GM12878 (cell line): ENCODE measurements at regions not wholly inside any gene's neighbourhood (a gene's known extent, or its start where the extent isn't known, plus 50 kb on each side); places are given as distances from the start of the nearest gene placed in this dataset.
A peak's percentile ranks its signal among the peaks of the same experiment; 100 is the strongest.

Experiments
- ATAC-seq: fragments of 200-7000 bp; cut with Tn5 transposase; 3 replicates; pipeline ENCODE4 v1.9.1; 2020; ENCODE audit warnings: mild to moderate bottlenecking, moderate library complexity
- BruUV-seq: library from RNA; stranded (reverse); fragments of 400-500 nt; replicated peaks from 2 replicates; lab custom pipeline; 2021; lab: Mats Ljungman, UMichigan
- CTCF ChIA-PET: fragments of 300-600 bp; sonication (Branson Sonifier 250); formaldehyde crosslinking; extraction: SDS; loops from one replicate; lab custom pipeline; 2021; ENCODE audit warnings: inconsistent platforms; lab: Yijun Ruan, JAX
- POLR2A ChIA-PET: fragments of 350-600 bp; formaldehyde crosslinking; extraction: SDS; loops from one replicate; lab custom pipeline; 2021; ENCODE audit warnings: inconsistent platforms; lab: Charles Lee
- RAD21 ChIA-PET: fragments of 300-600 bp; sonication (Branson Sonifier 250); formaldehyde crosslinking; loops from one replicate; lab custom pipeline; 2023; ENCODE audit warnings: antibody characterized with exemption; ENCODE audit not compliant: unreplicated experiment; lab: Charles Lee
- SMC1A ChIA-PET: fragments of 300-600 bp; sonication (Branson Sonifier 250); formaldehyde crosslinking; loops from one replicate; lab custom pipeline; 2023; ENCODE audit not compliant: unreplicated experiment, uncharacterized antibody; lab: Charles Lee
- DNase-seq: peaks from one replicate; pipeline ENCODE4 v3.0.0-alpha.2; 2011; ENCODE audit warnings: low read depth, low spot score
- FAIRE-seq: peaks from 3 replicates; lab custom pipeline; 2011; peaks lifted over from hg19 to GRCh38; lab: Jason Lieb, UNC
- H2AFZ ChIP-seq: 2 replicates; pipeline ENCODE4 v1.6.0; 2011; ENCODE audit warnings: low read depth, low read length, control low read depth; ENCODE audit not compliant: control insufficient read depth
- H3K27ac ChIP-seq: 2 replicates; pipeline ENCODE4 v1.5.1; 2011; ENCODE audit warnings: control low read depth; ENCODE audit not compliant: control insufficient read depth, insufficient read depth
- H3K27me3 ChIP-seq, 2 experiments: replicated peaks in 1 of 2; 2 replicates each; pipeline versions ENCODE4 v1.6.0 to v1.6.1; 2011; ENCODE audit warnings: low read length in 1 of 2; ENCODE audit not compliant: control insufficient read depth in 2 of 2, insufficient read depth in 2 of 2
- H3K36me3 ChIP-seq, 2 experiments: 2 replicates each; pipeline ENCODE4 v1.5.1; 2011; ENCODE audit warnings: low read length in 1 of 2; ENCODE audit not compliant: control insufficient read depth in 2 of 2, insufficient read depth in 2 of 2
- H3K4me1 ChIP-seq: 2 replicates; pipeline ENCODE4 v1.6.1; 2011; ENCODE audit warnings: mild to moderate bottlenecking, low read length, moderate library complexity, mixed read lengths; ENCODE audit not compliant: control insufficient read depth, insufficient read depth
- H3K4me2 ChIP-seq: 2 replicates; pipeline ENCODE4 v1.6.0; 2011; ENCODE audit warnings: control low read depth; ENCODE audit not compliant: control insufficient read depth, insufficient read depth
- H3K4me3 ChIP-seq: fragments of 200-600 bp; sonication (generic); 2 replicates; pipeline ENCODE4 v1.5.1; 2016
- H3K79me2 ChIP-seq: 2 replicates; pipeline ENCODE4 v1.6.0; 2011; ENCODE audit warnings: low read length; ENCODE audit not compliant: control insufficient read depth, insufficient read depth
- H3K9ac ChIP-seq: 2 replicates; pipeline ENCODE4 v1.8.0; 2011; ENCODE audit warnings: low read length, control low read depth, mixed read lengths; ENCODE audit not compliant: control insufficient read depth, insufficient read depth
- H3K9me3 ChIP-seq: replicated peaks from 3 replicates; pipeline ENCODE4 v1.5.1; 2011; ENCODE audit warnings: mild to moderate bottlenecking, low read length; ENCODE audit not compliant: control insufficient read depth, insufficient read depth
- H4K20me1 ChIP-seq: 2 replicates; pipeline ENCODE4 v1.6.0; 2011; ENCODE audit not compliant: control insufficient read depth, insufficient read depth
- BACH1 ChIP-seq: fragments of 450-650 bp; IDR thresholded peaks from 2 replicates; pipeline ENCODE4 v1.6.1; 2017; ENCODE audit warnings: mild to moderate bottlenecking, borderline replicate concordance
- IRF4 ChIP-seq: IDR thresholded peaks from 2 replicates; pipeline ENCODE4 v1.6.1; 2011; ENCODE audit warnings: low read depth, low read length
- JUNB ChIP-seq: IDR thresholded peaks from 2 replicates; pipeline ENCODE4 v1.6.1; 2016; ENCODE audit warnings: antibody characterized with exemption, mild to moderate bottlenecking
- MYC ChIP-seq: IDR thresholded peaks from 2 replicates; pipeline ENCODE4 v1.6.1; 2011; ENCODE audit warnings: mild to moderate bottlenecking, low read length, moderate library complexity, inconsistent platforms; ENCODE audit not compliant: insufficient read depth, insufficient replicate concordance, insufficient read length, severe bottlenecking
- SUZ12 ChIP-seq: fragments of 200-600 bp; sonication (generic); IDR thresholded peaks from one replicate; pipeline ENCODE4 v1.6.1; 2018; ENCODE audit warnings: antibody characterized with exemption, mild to moderate bottlenecking; ENCODE audit not compliant: unreplicated experiment
- WGBS: methylation state at CpG from one replicate; pipeline ENCODE4 v1.1.6; 2016; ENCODE audit warnings: low lambda C conversion rate; ENCODE audit not compliant: insufficient replicate concordance, insufficient coverage; ENCODE audit errors: missing lambda C conversion rate; 5-methylcytosine and 5-hydroxymethylcytosine counted together
- in situ Hi-C: fragments of 300-500 bp; cut with MboI; formaldehyde crosslinking; loops from 9 replicates; pipeline ENCODE4 v1.14.3; 2018; ENCODE audit warnings: mixed read lengths
- intact Hi-C: fragments of 100-400 bp; cut with micrococcal nuclease; formaldehyde crosslinking; loops from one replicate; pipeline ENCODE4 v1.14.2; 2022; ENCODE audit not compliant: unreplicated experiment
- TF ChIP-seq, protein P1 (sequence below), 3 experiments: IDR thresholded peaks in 2 of 3; conservative IDR thresholded peaks in 1 of 3; 2 replicates each; pipeline ENCODE4 v1.5.1; 2011; ENCODE audit warnings: low read depth in 3 of 3, low read length in 3 of 3, mild to moderate bottlenecking in 3 of 3, control low read depth in 2 of 3, moderate library complexity in 2 of 3, inconsistent platforms in 1 of 3, mixed read lengths in 1 of 3; ENCODE audit not compliant: control insufficient read depth in 2 of 3, insufficient read depth in 1 of 3; ENCODE audit errors: extremely low read depth in 1 of 3
- TF ChIP-seq, protein P2 (sequence below): fragments of 450-650 bp; IDR thresholded peaks from 2 replicates; pipeline ENCODE4 v1.6.1; 2018; ENCODE audit warnings: mild to moderate bottlenecking, low read depth, moderate library complexity; ENCODE audit not compliant: partially characterized antibody

GRCh38 chr7:127486654-127487053 lies 94.1 kb upstream of the ZNF800 start:
- Histone ChIP-seq H3K27me3 (no peaks in the 10 kb centered on the region), H3K36me3 (no peaks in the 10 kb centered on the region), H3K9me3 (no peaks in the 10 kb centered on the region), H3K4me3 (no peak overlapping the region), H3K4me2 (no peak overlapping the region), H2AFZ (no peak overlapping the region), H3K4me1 (no peaks in the 10 kb centered on the region), H3K9ac (no peak overlapping the region)
- BruUV-seq: no TSS peak
- in situ Hi-C loops: no loop called here
- 14% methylated on average over 3 of the region's 3 CpGs for WGBS
- ChIA-PET POLR2A (no interaction called here), CTCF (no interaction called here)
- FAIRE-seq: no peak
- TF ChIP-seq, protein P1, sequence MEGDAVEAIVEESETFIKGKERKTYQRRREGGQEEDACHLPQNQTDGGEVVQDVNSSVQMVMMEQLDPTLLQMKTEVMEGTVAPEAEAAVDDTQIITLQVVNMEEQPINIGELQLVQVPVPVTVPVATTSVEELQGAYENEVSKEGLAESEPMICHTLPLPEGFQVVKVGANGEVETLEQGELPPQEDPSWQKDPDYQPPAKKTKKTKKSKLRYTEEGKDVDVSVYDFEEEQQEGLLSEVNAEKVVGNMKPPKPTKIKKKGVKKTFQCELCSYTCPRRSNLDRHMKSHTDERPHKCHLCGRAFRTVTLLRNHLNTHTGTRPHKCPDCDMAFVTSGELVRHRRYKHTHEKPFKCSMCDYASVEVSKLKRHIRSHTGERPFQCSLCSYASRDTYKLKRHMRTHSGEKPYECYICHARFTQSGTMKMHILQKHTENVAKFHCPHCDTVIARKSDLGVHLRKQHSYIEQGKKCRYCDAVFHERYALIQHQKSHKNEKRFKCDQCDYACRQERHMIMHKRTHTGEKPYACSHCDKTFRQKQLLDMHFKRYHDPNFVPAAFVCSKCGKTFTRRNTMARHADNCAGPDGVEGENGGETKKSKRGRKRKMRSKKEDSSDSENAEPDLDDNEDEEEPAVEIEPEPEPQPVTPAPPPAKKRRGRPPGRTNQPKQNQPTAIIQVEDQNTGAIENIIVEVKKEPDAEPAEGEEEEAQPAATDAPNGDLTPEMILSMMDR (IDR thresholded peaks at IDR 0.05 in 2 of 3, conservative IDR thresholded peaks at IDR 0.05 in 1 of 3; ENCODE audit: control insufficient read depth in 2 of 3, extremely low read depth in 1 of 3, insufficient read depth in 1 of 3, low read depth in 3 of 3, low read length in 3 of 3): 0 out of 6 replicates have a peak, but pooled peaks of 1 of the 3 experiments have one; percentile 6
- TF ChIP-seq BACH1 (no peak), IRF4 (0 out of 2 replicates have a peak, but pooled peaks have one; percentile 52), MYC (no peak), JUNB (peak; percentile 26; the same call in 1 of the 2 replicates), SUZ12 (no peak)
- TF ChIP-seq, protein P2, sequence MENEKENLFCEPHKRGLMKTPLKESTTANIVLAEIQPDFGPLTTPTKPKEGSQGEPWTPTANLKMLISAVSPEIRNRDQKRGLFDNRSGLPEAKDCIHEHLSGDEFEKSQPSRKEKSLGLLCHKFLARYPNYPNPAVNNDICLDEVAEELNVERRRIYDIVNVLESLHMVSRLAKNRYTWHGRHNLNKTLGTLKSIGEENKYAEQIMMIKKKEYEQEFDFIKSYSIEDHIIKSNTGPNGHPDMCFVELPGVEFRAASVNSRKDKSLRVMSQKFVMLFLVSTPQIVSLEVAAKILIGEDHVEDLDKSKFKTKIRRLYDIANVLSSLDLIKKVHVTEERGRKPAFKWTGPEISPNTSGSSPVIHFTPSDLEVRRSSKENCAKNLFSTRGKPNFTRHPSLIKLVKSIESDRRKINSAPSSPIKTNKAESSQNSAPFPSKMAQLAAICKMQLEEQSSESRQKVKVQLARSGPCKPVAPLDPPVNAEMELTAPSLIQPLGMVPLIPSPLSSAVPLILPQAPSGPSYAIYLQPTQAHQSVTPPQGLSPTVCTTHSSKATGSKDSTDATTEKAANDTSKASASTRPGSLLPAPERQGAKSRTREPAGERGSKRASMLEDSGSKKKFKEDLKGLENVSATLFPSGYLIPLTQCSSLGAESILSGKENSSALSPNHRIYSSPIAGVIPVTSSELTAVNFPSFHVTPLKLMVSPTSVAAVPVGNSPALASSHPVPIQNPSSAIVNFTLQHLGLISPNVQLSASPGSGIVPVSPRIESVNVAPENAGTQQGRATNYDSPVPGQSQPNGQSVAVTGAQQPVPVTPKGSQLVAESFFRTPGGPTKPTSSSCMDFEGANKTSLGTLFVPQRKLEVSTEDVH: no peak
- TF ChIP-seq, all 136 proteins: peak for 3
- DNase-seq (no peak), ATAC-seq (peak; percentile 71)
- ChIA-PET SMC1A (no interaction called here), RAD21 (no interaction called here)
- Histone ChIP-seq H4K20me1 (no peaks in the 10 kb centered on the region), H3K27ac (no peak overlapping the region), H3K79me2 (no peaks in the 10 kb centered on the region)
- intact Hi-C loops: no loop called here
